Tibial nerve (tissue), 4 donors: ENCODE measurements at regions not wholly inside any gene's neighbourhood (a gene's known extent, or its start where the extent isn't known, plus 50 kb on each side); places are given as distances from the start of the nearest gene placed in this dataset.

Experiments
- DNase-seq, 2 donors: peaks; one replicate each; pipeline ENCODE4 v3.0.0-alpha.2; 2019; ENCODE audit warnings: low spot score in 2 of 2
- H3K27ac ChIP-seq, 4 donors: fragments of 200-600 bp; sonication (generic) in 3 of 4; one replicate each; pipeline ENCODE4 v1.5.1; 2017 to 2019; ENCODE audit warnings: mild to moderate bottlenecking in 1 of 4
- H3K27me3 ChIP-seq, 2 donors: fragments of 200-600 bp; sonication (generic) in 1 of 2; one replicate each; pipeline versions ENCODE4 v1.5.1 to v1.6.0; 2017 to 2019
- H3K36me3 ChIP-seq, 3 donors: fragments of 200-600 bp; sonication (generic); one replicate each; pipeline ENCODE4 v1.5.1; 2018 to 2019
- H3K4me1 ChIP-seq, 4 donors: fragments of 200-600 bp; sonication (generic) in 3 of 4; one replicate each; pipeline ENCODE4 v1.5.1; 2017 to 2019
- H3K4me3 ChIP-seq, 4 donors: fragments of 200-600 bp; sonication (generic) in 3 of 4; one replicate each; pipeline ENCODE4 v1.5.1; 2017 to 2019; ENCODE audit warnings: mild to moderate bottlenecking in 1 of 4, moderate library complexity in 1 of 4
- H3K9me3 ChIP-seq, 4 donors: fragments of 200-600 bp; sonication (generic) in 3 of 4; one replicate each; pipeline ENCODE4 v1.5.1; 2017 to 2019
- CTCF ChIP-seq, 5 experiments: fragments of 200-600 bp in 3 of 5; fragments of 450-650 bp in 2 of 5; sonication (generic) in 3 of 5; IDR thresholded peaks; one replicate each; pipeline ENCODE4 v1.5.1; 2016 to 2019; ENCODE audit warnings: antibody characterized with exemption in 5 of 5, mild to moderate bottlenecking in 3 of 5, moderate library complexity in 2 of 5
- EP300 ChIP-seq, 2 donors: sonication (generic); formaldehyde crosslinking; IDR thresholded peaks; one replicate each; pipeline ENCODE4 v1.6.1; 2017; ENCODE audit warnings: antibody characterized with exemption in 2 of 2, mild to moderate bottlenecking in 1 of 2
- POLR2A ChIP-seq, 2 donors: fragments of 450-650 bp; IDR thresholded peaks; one replicate each; pipeline ENCODE4 v1.6.1; 2017; ENCODE audit warnings: antibody characterized with exemption in 2 of 2, mild to moderate bottlenecking in 2 of 2, moderate library complexity in 2 of 2
- WGBS, 2 donors: methylation state at CpG; one replicate each; pipeline ENCODE4 v1.1.5; 2018; 5-methylcytosine and 5-hydroxymethylcytosine counted together

GRCh38 chr15:45827275-45827674 lies 192.4 kb downstream of the SQOR start:
- H3K27me3 ChIP-seq, result no peaks in the 10 kb centered on the region
- no peak for TF ChIP-seq POLR2A (IDR thresholded peaks at IDR 0.05)
- H3K9me3 ChIP-seq, result peaks cover 0 to 3% (median 0%) of the 10 kb centered on the region in 4 donors
- H3K4me3 ChIP-seq, result no peak overlapping the region
- no peaks in the 10 kb centered on the region for H3K36me3 ChIP-seq
- 62 to 65% methylated on average over 4 of the region's 4 CpGs for WGBS, 2 donors
- no peak for DNase-seq
- H3K4me1 ChIP-seq, result no peaks in the 10 kb centered on the region
- H3K27ac ChIP-seq, result no peak overlapping the region

DNA sequence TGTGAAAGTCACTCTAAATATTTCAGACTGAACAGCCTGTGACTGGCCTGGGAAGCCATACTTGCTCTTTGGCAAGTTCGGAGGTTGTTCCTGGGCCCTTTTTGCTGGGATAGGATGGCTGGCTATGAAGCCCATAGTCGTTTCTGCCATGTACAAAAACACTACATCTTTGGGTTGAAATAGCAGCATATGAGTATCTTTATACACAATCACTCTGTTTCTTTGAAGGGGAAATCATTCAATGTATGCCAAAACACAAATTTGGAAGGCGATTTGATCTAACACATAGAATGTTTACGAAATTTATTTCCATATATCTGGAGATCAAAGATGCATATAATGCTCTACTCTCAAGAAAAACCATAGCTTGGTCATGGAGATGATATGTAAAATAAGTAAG lies 192.9 kb downstream of the SQOR start:
- 88 to 89% methylated on average over 4 of the region's 4 CpGs for WGBS, 2 donors
- DNase-seq, result no peak
- no peak for TF ChIP-seq CTCF (IDR thresholded peaks at IDR 0.05)
- no peak overlapping the region for H3K4me3 ChIP-seq
- H3K9me3 ChIP-seq, result peaks cover 0 to 3% (median 0%) of the 10 kb centered on the region in 4 donors
- no peaks in the 10 kb centered on the region for H3K4me1 ChIP-seq
- no peaks in the 10 kb centered on the region for H3K36me3 ChIP-seq
- H3K27me3 ChIP-seq, result no peaks in the 10 kb centered on the region
- H3K27ac ChIP-seq, result no peak overlapping the region

- H3K27me3 ChIP-seq, result no peaks in the 10 kb centered on the region
- H3K36me3 ChIP-seq, result no peaks in the 10 kb centered on the region
- no peaks in the 10 kb centered on the region for H3K4me1 ChIP-seq
- WGBS, 2 donors, result 61 to 74% methylated on average over 7 to 14 of the region's 15 CpGs
- TF ChIP-seq EP300 (IDR thresholded peaks at IDR 0.05), result no peak
- no peak for TF ChIP-seq CTCF (IDR thresholded peaks at IDR 0.05)
- no peak for TF ChIP-seq POLR2A (IDR thresholded peaks at IDR 0.05)
- H3K9me3 ChIP-seq, result peaks cover 0 to 3% (median 0%) of the 10 kb centered on the region in 4 donors
- H3K27ac ChIP-seq, result no peak overlapping the region
- no peak overlapping the region for H3K4me3 ChIP-seq
- no peak for DNase-seq
Observed at GRCh38 chr15:45829336-45830153, 194.7 kb downstream of the SQOR start.

- H3K4me3 ChIP-seq, result no peak overlapping the region
- DNase-seq, result no peak
- TF ChIP-seq EP300 (IDR thresholded peaks at IDR 0.05), result no peak
- no peak for TF ChIP-seq CTCF (IDR thresholded peaks at IDR 0.05)
- no peak for TF ChIP-seq POLR2A (IDR thresholded peaks at IDR 0.05)
- H3K4me1 ChIP-seq, result no peaks in the 10 kb centered on the region
- H3K27me3 ChIP-seq, result no peaks in the 10 kb centered on the region
- no peak overlapping the region for H3K27ac ChIP-seq
- WGBS, 2 donors, result 56 to 66% methylated on average over 6 of the region's 6 CpGs
- H3K9me3 ChIP-seq, result peaks cover 0 to 3% (median 0%) of the 10 kb centered on the region in 4 donors
- H3K36me3 ChIP-seq, result no peaks in the 10 kb centered on the region
Observed at GRCh38 chr15:45831787-45832186, 197.0 kb downstream of the SQOR start.

DNA sequence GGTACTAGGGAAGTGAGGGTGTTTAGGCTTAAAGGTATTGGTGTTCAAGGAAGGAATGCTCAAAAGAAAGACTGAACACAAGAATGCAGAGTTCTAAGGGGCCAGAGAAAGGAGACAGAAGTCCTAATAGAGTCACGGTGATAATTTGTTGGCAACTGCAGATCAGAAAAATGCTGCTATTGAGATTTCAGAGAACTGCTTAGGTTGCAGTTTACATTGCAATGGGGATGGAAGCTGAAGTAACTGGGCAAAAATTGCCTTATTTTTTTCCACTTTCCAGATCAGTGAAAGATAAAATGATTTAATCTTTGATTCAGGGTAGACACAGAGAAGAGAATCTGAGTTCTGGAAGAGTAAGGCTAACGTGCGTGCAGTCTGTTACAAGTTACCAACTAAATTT lies 199.8 kb downstream of the SQOR start:
- no peak for TF ChIP-seq CTCF (IDR thresholded peaks at IDR 0.05)
- no peak for TF ChIP-seq EP300 (IDR thresholded peaks at IDR 0.05)
- no peak for TF ChIP-seq POLR2A (IDR thresholded peaks at IDR 0.05)
- WGBS, 2 donors, result 78 to 94% methylated on average over 3 of the region's 3 CpGs
- no peak for DNase-seq
- no peak overlapping the region for H3K27ac ChIP-seq
- no peaks in the 10 kb centered on the region for H3K27me3 ChIP-seq
- no peaks in the 10 kb centered on the region for H3K9me3 ChIP-seq
- H3K36me3 ChIP-seq, result no peaks in the 10 kb centered on the region
- H3K4me1 ChIP-seq, result no peaks in the 10 kb centered on the region
- H3K4me3 ChIP-seq, result no peak overlapping the region
